ENCODE measurements at regions not wholly inside any gene's neighbourhood (a gene's known extent, or its start where the extent isn't known, plus 50 kb on each side); places are given as distances from the start of the nearest gene placed in this dataset.

- H3K9me3 ChIP-seq (ENCODE audit: control insufficient read depth, insufficient read depth, low read depth, low read length): no peaks in the 10 kb centered on the region
- H3K4me2 ChIP-seq (ENCODE audit: extremely low read depth, insufficient read depth, low read length): no peak overlapping the region
- H4K20me1 ChIP-seq (ENCODE audit: control insufficient read depth, extremely low read depth, insufficient read depth, low read length): no peaks in the 10 kb centered on the region
- H3K4me1 ChIP-seq (ENCODE audit: control insufficient read depth, extremely low read depth, insufficient read depth, low read length): no peaks in the 10 kb centered on the region
- no peak overlapping the region for H2AFZ ChIP-seq (ENCODE audit: low read length)
- no peaks in the 10 kb centered on the region for H3K27me3 ChIP-seq (ENCODE audit: control insufficient read depth, insufficient read depth, low read length)
- no peaks in the 10 kb centered on the region for H3K79me2 ChIP-seq (ENCODE audit: control insufficient read depth, insufficient read depth, low read length)
- H3K9ac ChIP-seq (ENCODE audit: insufficient read depth, low read length): no peak overlapping the region
- TF ChIP-seq CTCF (conservative IDR thresholded peaks at IDR 0.05 in 1 of 2, IDR thresholded peaks at IDR 0.05 in 1 of 2; ENCODE audit: low read depth in 1 of 2, low read length in 2 of 2): no peak
- no peak for TF ChIP-seq EZH2 (IDR thresholded peaks at IDR 0.05; ENCODE audit: low read length, missing control alignments)
- H3K36me3 ChIP-seq (ENCODE audit: control insufficient read depth, insufficient read depth, low read length): no peaks in the 10 kb centered on the region
- DNase-seq (ENCODE audit: low read depth in 2 of 2): no peak
- no peak overlapping the region for H3K27ac ChIP-seq (ENCODE audit: insufficient read depth, low read length)
- no peak overlapping the region for H3K4me3 ChIP-seq (replicated peaks in 1 of 4; ENCODE audit: control extremely low read depth in 1 of 4, insufficient read depth in 1 of 4, low read depth in 3 of 4, low read length in 4 of 4)
These were observed 435.3 kb upstream of the FRG1 start for GRCh38 chr4:189505380-189505779.

- Histone ChIP-seq H3K79me2 (ENCODE audit: control insufficient read depth, insufficient read depth, low read length) (no peaks in the 10 kb centered on the region), H4K20me1 (ENCODE audit: control insufficient read depth, extremely low read depth, insufficient read depth, low read length) (no peaks in the 10 kb centered on the region), H3K27me3 (ENCODE audit: control insufficient read depth, insufficient read depth, low read length) (no peaks in the 10 kb centered on the region), H3K27ac (ENCODE audit: insufficient read depth, low read length) (no peak overlapping the region), H3K9ac (ENCODE audit: insufficient read depth, low read length) (no peak overlapping the region), H3K4me2 (ENCODE audit: extremely low read depth, insufficient read depth, low read length) (no peak overlapping the region), H3K4me1 (ENCODE audit: control insufficient read depth, extremely low read depth, insufficient read depth, low read length) (no peaks in the 10 kb centered on the region), H3K9me3 (ENCODE audit: control insufficient read depth, insufficient read depth, low read depth, low read length) (no peaks in the 10 kb centered on the region), H3K4me3 (replicated peaks in 1 of 4; ENCODE audit: control extremely low read depth in 1 of 4, insufficient read depth in 1 of 4, low read depth in 3 of 4, low read length in 4 of 4) (no peak overlapping the region), H3K36me3 (ENCODE audit: control insufficient read depth, insufficient read depth, low read length) (no peaks in the 10 kb centered on the region), H2AFZ (ENCODE audit: low read length) (no peak overlapping the region)
- no peak for TF ChIP-seq EZH2 (IDR thresholded peaks at IDR 0.05; ENCODE audit: low read length, missing control alignments)
- TF ChIP-seq CTCF (conservative IDR thresholded peaks at IDR 0.05 in 1 of 2, IDR thresholded peaks at IDR 0.05 in 1 of 2; ENCODE audit: low read depth in 1 of 2, low read length in 2 of 2): no peak
- no peak for DNase-seq (ENCODE audit: low read depth in 2 of 2)
These were observed 434.6 kb upstream of the FRG1 start for GRCh38 chr4:189506080-189506479.

GRCh38 chr4:189507060-189507459 lies 433.6 kb upstream of the FRG1 start:
- Histone ChIP-seq H3K36me3 (ENCODE audit: control insufficient read depth, insufficient read depth, low read length) (no peaks in the 10 kb centered on the region), H2AFZ (ENCODE audit: low read length) (no peak overlapping the region), H4K20me1 (ENCODE audit: control insufficient read depth, extremely low read depth, insufficient read depth, low read length) (no peaks in the 10 kb centered on the region), H3K4me1 (ENCODE audit: control insufficient read depth, extremely low read depth, insufficient read depth, low read length) (no peaks in the 10 kb centered on the region), H3K4me3 (replicated peaks in 1 of 4; ENCODE audit: control extremely low read depth in 1 of 4, insufficient read depth in 1 of 4, low read depth in 3 of 4, low read length in 4 of 4) (no peak overlapping the region), H3K79me2 (ENCODE audit: control insufficient read depth, insufficient read depth, low read length) (no peaks in the 10 kb centered on the region), H3K4me2 (ENCODE audit: extremely low read depth, insufficient read depth, low read length) (no peak overlapping the region), H3K9ac (ENCODE audit: insufficient read depth, low read length) (no peak overlapping the region), H3K27me3 (ENCODE audit: control insufficient read depth, insufficient read depth, low read length) (no peaks in the 10 kb centered on the region), H3K27ac (ENCODE audit: insufficient read depth, low read length) (no peak overlapping the region), H3K9me3 (ENCODE audit: control insufficient read depth, insufficient read depth, low read depth, low read length) (no peaks in the 10 kb centered on the region)
- no peak for DNase-seq (ENCODE audit: low read depth in 2 of 2)
- no peak for TF ChIP-seq EZH2 (IDR thresholded peaks at IDR 0.05; ENCODE audit: low read length, missing control alignments)

Data from fibroblast of lung (primary cell).